ENCODE measurements at regions not wholly inside any gene's neighbourhood (a gene's known extent, or its start where the extent isn't known, plus 50 kb on each side); places are given as distances from the start of the nearest gene placed in this dataset.

DNA sequence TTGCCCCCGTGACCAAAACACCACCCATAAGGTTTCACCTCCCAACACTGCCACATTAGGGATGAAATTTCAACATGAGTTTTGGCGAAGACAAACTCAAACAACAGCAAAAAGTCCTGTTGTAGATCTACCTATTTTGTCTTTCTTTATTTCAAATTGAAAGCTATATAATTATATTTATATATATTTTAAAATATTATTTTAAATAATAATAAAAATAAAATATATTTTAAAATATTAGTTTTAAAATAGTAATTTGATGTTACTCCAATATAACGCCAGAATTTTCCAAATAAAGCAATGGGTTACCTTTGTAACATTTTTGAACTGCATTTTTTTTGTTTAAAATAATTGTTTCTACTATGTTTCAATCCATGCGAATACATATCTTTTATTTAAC is 263.5 kb upstream of the USP25 start:
- TF ChIP-seq POLR2A (IDR thresholded peaks at IDR 0.05; ENCODE audit: low read depth, low read length): no peak
- no peak for TF ChIP-seq CEBPB (IDR thresholded peaks at IDR 0.05; ENCODE audit: low read depth, low read length)
- TF ChIP-seq, protein P1, sequence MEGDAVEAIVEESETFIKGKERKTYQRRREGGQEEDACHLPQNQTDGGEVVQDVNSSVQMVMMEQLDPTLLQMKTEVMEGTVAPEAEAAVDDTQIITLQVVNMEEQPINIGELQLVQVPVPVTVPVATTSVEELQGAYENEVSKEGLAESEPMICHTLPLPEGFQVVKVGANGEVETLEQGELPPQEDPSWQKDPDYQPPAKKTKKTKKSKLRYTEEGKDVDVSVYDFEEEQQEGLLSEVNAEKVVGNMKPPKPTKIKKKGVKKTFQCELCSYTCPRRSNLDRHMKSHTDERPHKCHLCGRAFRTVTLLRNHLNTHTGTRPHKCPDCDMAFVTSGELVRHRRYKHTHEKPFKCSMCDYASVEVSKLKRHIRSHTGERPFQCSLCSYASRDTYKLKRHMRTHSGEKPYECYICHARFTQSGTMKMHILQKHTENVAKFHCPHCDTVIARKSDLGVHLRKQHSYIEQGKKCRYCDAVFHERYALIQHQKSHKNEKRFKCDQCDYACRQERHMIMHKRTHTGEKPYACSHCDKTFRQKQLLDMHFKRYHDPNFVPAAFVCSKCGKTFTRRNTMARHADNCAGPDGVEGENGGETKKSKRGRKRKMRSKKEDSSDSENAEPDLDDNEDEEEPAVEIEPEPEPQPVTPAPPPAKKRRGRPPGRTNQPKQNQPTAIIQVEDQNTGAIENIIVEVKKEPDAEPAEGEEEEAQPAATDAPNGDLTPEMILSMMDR (conservative IDR thresholded peaks at IDR 0.05; ENCODE audit: low read depth, low read length): no peak
- no peak for TF ChIP-seq RAD21 (IDR thresholded peaks at IDR 0.05; ENCODE audit: low read length)
- no peak for TF ChIP-seq BHLHE40 (IDR thresholded peaks at IDR 0.05; ENCODE audit: low read depth, low read length)

Data from IMR-90 (cell line).